HCT116 (cell line): ENCODE measurements at regions not wholly inside any gene's neighbourhood (a gene's known extent, or its start where the extent isn't known, plus 50 kb on each side); places are given as distances from the start of the nearest gene placed in this dataset.

Experiments used
- ATAC-seq: fragments of 200-7000 bp; cut with Tn5 transposase; 2 replicates; pipeline ENCODE4 v1.9.1; 2020; ENCODE audit warnings: mild to moderate bottlenecking, moderate library complexity
- BruUV-seq: library from RNA; stranded (reverse); fragments of 400-500 nt; replicated peaks from 2 replicates; lab custom pipeline; 2021; lab: Mats Ljungman, UMichigan
- CTCF ChIA-PET: fragments of 300-600 bp; sonication (Branson Sonifier 250); formaldehyde crosslinking; loops from one replicate; lab custom pipeline; 2021; ENCODE audit warnings: antibody characterized with exemption; lab: Charles Lee
- POLR2A ChIA-PET: fragments of 300-600, 350-600 bp; sonication (Branson Sonifier 250); formaldehyde crosslinking; loops from one replicate; lab custom pipeline; 2021; ENCODE audit warnings: antibody characterized with exemption; lab: Charles Lee
- RAD21 ChIA-PET, 2 experiments: fragments of 300-600 bp; sonication (Branson Sonifier 250); formaldehyde crosslinking; loops; one replicate each; lab custom pipeline; 2023; ENCODE audit warnings: low total read pairs in 2 of 2; ENCODE audit not compliant: uncharacterized antibody in 2 of 2, unreplicated experiment in 2 of 2, low non-redundant PET in 1 of 2; lab: Charles Lee
- DNase-seq: peaks from one replicate; pipeline ENCODE4 v3.0.0-alpha.2; 2010; ENCODE audit warnings: low read depth, low spot score
- H2AFZ ChIP-seq: fragments of 200-600 bp; shearing (Covaris generic), sonication (generic); 2 replicates; pipeline ENCODE4 v1.6.1; 2017; ENCODE audit warnings: low read depth, mixed run types, mixed read lengths, antibody characterized with exemption, low read length; ENCODE audit not compliant: poor library complexity, severe bottlenecking
- H3K27ac ChIP-seq: 2 replicates; pipeline ENCODE4 v1.5.1; 2012; ENCODE audit warnings: low read depth, low read length
- H3K27me3 ChIP-seq: fragments of 200-600 bp; sonication (generic); 2 replicates; pipeline ENCODE4 v1.6.1; 2016; ENCODE audit warnings: mixed run types, low read length, mixed read lengths; ENCODE audit not compliant: insufficient read depth
- H3K36me3 ChIP-seq, 2 experiments: fragments of 200-500 bp in 1 of 2; fragments of 200-600 bp in 1 of 2; sonication (Bioruptor generic) in 1 of 2; sonication (generic) in 1 of 2; 2 replicates each; pipeline versions ENCODE4 v1.5.1 to v1.6.1; 2014 to 2016; ENCODE audit warnings: low read length in 2 of 2, inconsistent platforms in 1 of 2, mixed read lengths in 1 of 2, mixed run types in 1 of 2; ENCODE audit not compliant: insufficient read depth in 2 of 2, control insufficient read depth in 1 of 2
- H3K4me1 ChIP-seq, 2 experiments: fragments of 200-600 bp in 1 of 2; sonication (generic) in 1 of 2; 2 replicates each; pipeline versions ENCODE4 v1.5.1 to v1.6.1; 2012 to 2017; ENCODE audit warnings: low read length in 2 of 2, inconsistent platforms in 1 of 2, mild to moderate bottlenecking in 1 of 2, mixed read lengths in 1 of 2, mixed run types in 1 of 2, moderate library complexity in 1 of 2; ENCODE audit not compliant: insufficient read depth in 2 of 2, control insufficient read depth in 1 of 2
- H3K4me2 ChIP-seq: fragments of 200-600 bp; sonication (generic); 2 replicates; pipeline ENCODE4 v1.6.1; 2017; ENCODE audit warnings: mixed run types, low read length, mixed read lengths
- H3K4me3 ChIP-seq, 2 experiments: fragments of 200-600 bp in 1 of 2; sonication (generic) in 1 of 2; replicated peaks in 1 of 2; 2 replicates each; pipeline ENCODE4 v1.5.1; 2011 to 2016; ENCODE audit warnings: low read length in 2 of 2, control low read depth in 1 of 2, low read depth in 1 of 2, mild to moderate bottlenecking in 1 of 2, mixed read lengths in 1 of 2, mixed run types in 1 of 2
- H3K79me2 ChIP-seq: fragments of 200-600 bp; sonication (generic); 2 replicates; pipeline ENCODE4 v1.6.1; 2017; ENCODE audit warnings: mild to moderate bottlenecking, mixed run types, low read length, moderate library complexity, mixed read lengths; ENCODE audit not compliant: insufficient read depth
- H3K9ac ChIP-seq: fragments of 200-600 bp; sonication (generic); 2 replicates; pipeline ENCODE4 v1.6.1; 2016; ENCODE audit warnings: low read length, mixed read lengths
- H3K9me2 ChIP-seq: fragments of 200-600 bp; sonication (generic), shearing (Covaris generic); 2 replicates; pipeline ENCODE4 v1.6.1; 2017; ENCODE audit warnings: mixed run types, mild to moderate bottlenecking, moderate library complexity; ENCODE audit not compliant: insufficient read depth
- H3K9me3 ChIP-seq, 2 experiments: fragments of 200-500 bp in 1 of 2; fragments of 200-600 bp in 1 of 2; sonication (Bioruptor generic) in 1 of 2; sonication (generic) in 1 of 2; 2 replicates each; pipeline ENCODE4 v1.6.1; 2014 to 2017; ENCODE audit warnings: low read length in 2 of 2, mixed read lengths in 2 of 2, inconsistent platforms in 1 of 2, low read depth in 1 of 2, mild to moderate bottlenecking in 1 of 2, mixed run types in 1 of 2, moderate library complexity in 1 of 2; ENCODE audit not compliant: control insufficient read depth in 1 of 2, insufficient read depth in 1 of 2
- H4K20me1 ChIP-seq: fragments of 200-600 bp; sonication (generic), shearing (Covaris generic); 2 replicates; pipeline ENCODE4 v1.6.1; 2017; ENCODE audit warnings: mixed run types, mild to moderate bottlenecking, moderate library complexity; ENCODE audit not compliant: insufficient read depth
- CBX3 ChIP-seq: IDR thresholded peaks from 2 replicates; pipeline ENCODE4 v1.6.1; 2012; ENCODE audit warnings: low read depth
- CEBPB ChIP-seq: IDR thresholded peaks from 2 replicates; pipeline ENCODE4 v1.6.1; 2012; ENCODE audit warnings: low read depth
- ELF1 ChIP-seq: IDR thresholded peaks from 2 replicates; pipeline ENCODE4 v1.6.1; 2012; ENCODE audit warnings: low read depth, borderline replicate concordance
- EZH2 ChIP-seq: fragments of 200-600 bp; sonication (generic); IDR thresholded peaks from 2 replicates; pipeline ENCODE4 v1.6.1; 2017; ENCODE audit warnings: antibody characterized with exemption, mixed run types
- FOSL1 ChIP-seq: IDR thresholded peaks from 2 replicates; pipeline ENCODE4 v1.6.1; 2012; ENCODE audit warnings: low read depth
- JUND ChIP-seq: IDR thresholded peaks from 2 replicates; pipeline ENCODE4 v1.6.1; 2012
- POLR2A ChIP-seq: IDR thresholded peaks from 2 replicates; pipeline ENCODE4 v1.7.0; 2011; ENCODE audit warnings: borderline replicate concordance; ENCODE audit not compliant: insufficient read depth, insufficient read length; ENCODE audit errors: extremely low read depth
- POLR2AphosphoS5 ChIP-seq: IDR thresholded peaks from 2 replicates; pipeline ENCODE4 v1.6.1; 2011; ENCODE audit warnings: mild to moderate bottlenecking, low read depth, low read length, moderate library complexity
- SIN3A ChIP-seq: IDR thresholded peaks from 2 replicates; pipeline ENCODE4 v1.6.1; 2012; ENCODE audit warnings: low read depth
- SP1 ChIP-seq: IDR thresholded peaks from 2 replicates; pipeline ENCODE4 v1.6.1; 2012; ENCODE audit warnings: low read depth
- SRF ChIP-seq: IDR thresholded peaks from 2 replicates; pipeline ENCODE4 v1.6.1; 2012; ENCODE audit warnings: low read depth
- YY1 ChIP-seq: IDR thresholded peaks from 2 replicates; pipeline ENCODE4 v1.6.1; 2011; ENCODE audit warnings: low read length, low read depth, moderate library complexity, mild to moderate bottlenecking; ENCODE audit not compliant: insufficient replicate concordance; ENCODE audit errors: extremely low read depth
- ZFX ChIP-seq: fragments of 450-650 bp; IDR thresholded peaks from 2 replicates; pipeline ENCODE4 v1.6.1; 2017
- ZNF274 ChIP-seq: fragments of 200-500 bp; sonication (Bioruptor generic); IDR thresholded peaks from 2 replicates; pipeline ENCODE4 v1.6.1; 2014; ENCODE audit warnings: mild to moderate bottlenecking, low read depth, low read length, inconsistent platforms
- intact Hi-C: fragments of 100-400 bp; cut with micrococcal nuclease; formaldehyde crosslinking; loops from 2 replicates; pipeline ENCODE4 v1.10.0; 2022
- TF ChIP-seq, protein P1 (sequence below): IDR thresholded peaks from 2 replicates; pipeline ENCODE4 v1.6.1; 2012
- TF ChIP-seq, protein P2 (sequence below), 3 experiments: fragments of 200-600 bp in 1 of 3; sonication (generic) in 1 of 3; IDR thresholded peaks in 2 of 3; conservative IDR thresholded peaks in 1 of 3; 2 replicates each; pipeline ENCODE4 v1.5.1; 2012 to 2017; ENCODE audit warnings: low read depth in 2 of 3, low read length in 2 of 3, antibody characterized with exemption in 1 of 3, borderline replicate concordance in 1 of 3, control low read depth in 1 of 3, mild to moderate bottlenecking in 1 of 3, mixed read lengths in 1 of 3, mixed run types in 1 of 3, moderate library complexity in 1 of 3; ENCODE audit not compliant: insufficient read depth in 1 of 3

DNA sequence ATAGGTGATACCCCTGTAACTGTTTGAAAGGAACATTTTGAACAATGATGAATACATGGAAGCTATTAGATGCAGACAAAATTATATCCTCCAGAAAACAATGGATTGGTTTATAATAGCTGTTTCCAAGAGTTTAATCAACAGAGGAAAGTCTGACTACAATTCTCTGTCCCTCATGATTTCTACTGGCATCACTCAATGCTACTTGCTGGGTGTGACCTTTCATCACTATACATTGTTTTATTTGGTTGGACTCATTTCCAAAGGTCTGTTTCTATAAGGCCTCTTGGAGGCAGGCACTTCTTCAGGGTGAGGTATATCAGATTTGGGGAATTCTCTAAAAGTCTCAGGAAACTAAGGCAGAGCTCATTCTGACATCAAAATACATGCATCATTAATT, 636.1 kb upstream of the SLC8A1 start:
- TF ChIP-seq JUND (no peak), SRF (no peak), CEBPB (no peak), ZNF274 (no peak), YY1 (no peak), FOSL1 (no peak), EZH2 (no peak), CBX3 (no peak)
- RAD21 ChIA-PET = no interaction called here
- intact Hi-C loops = no loop called here

DNA sequence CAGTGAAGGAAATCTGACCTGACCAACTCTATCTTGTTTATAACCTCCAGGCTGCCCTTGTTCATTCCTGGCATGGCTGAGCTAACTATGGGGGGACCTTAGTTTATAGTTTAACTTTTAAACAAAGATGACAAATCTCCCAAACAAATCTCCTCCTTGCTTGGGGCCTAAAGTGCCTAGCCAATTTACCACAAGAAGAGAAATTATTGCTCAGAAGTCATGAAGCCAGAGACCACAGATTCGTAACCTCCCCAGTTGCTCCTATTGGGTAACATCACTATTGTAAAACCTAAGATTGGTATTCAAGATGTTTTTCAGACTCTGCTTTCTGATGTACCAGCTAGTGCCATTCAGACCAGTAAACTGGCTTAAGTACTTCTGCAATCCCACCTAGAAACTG, 649.4 kb upstream of the SLC8A1 start:
- Histone ChIP-seq H4K20me1 (no peaks in the 10 kb centered on the region), H3K4me1 (no peaks in the 10 kb centered on the region), H3K9me2 (no peaks in the 10 kb centered on the region), H3K27me3 (no peaks in the 10 kb centered on the region), H3K36me3 (no peaks in the 10 kb centered on the region), H3K9ac (no peak overlapping the region), H2AFZ (no peak overlapping the region), H3K4me2 (no peak overlapping the region), H3K79me2 (no peaks in the 10 kb centered on the region), H3K4me3 (no peak overlapping the region), H3K9me3 (peaks cover 0 to 3% of the 10 kb centered on the region in 2 experiments; a peak in 1 of 4 replicates), H3K27ac (no peak overlapping the region)
- POLR2A ChIA-PET = no interaction called here
- intact Hi-C loops = no loop called here
- BruUV-seq = no TSS peak
- RAD21 ChIA-PET = no interaction called here
- TF ChIP-seq, protein P1, sequence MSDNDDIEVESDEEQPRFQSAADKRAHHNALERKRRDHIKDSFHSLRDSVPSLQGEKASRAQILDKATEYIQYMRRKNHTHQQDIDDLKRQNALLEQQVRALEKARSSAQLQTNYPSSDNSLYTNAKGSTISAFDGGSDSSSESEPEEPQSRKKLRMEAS = no peak
- no peak for TF ChIP-seq SIN3A
- TF ChIP-seq SP1 = no peak
- TF ChIP-seq ZFX = no peak
- TF ChIP-seq, protein P2, sequence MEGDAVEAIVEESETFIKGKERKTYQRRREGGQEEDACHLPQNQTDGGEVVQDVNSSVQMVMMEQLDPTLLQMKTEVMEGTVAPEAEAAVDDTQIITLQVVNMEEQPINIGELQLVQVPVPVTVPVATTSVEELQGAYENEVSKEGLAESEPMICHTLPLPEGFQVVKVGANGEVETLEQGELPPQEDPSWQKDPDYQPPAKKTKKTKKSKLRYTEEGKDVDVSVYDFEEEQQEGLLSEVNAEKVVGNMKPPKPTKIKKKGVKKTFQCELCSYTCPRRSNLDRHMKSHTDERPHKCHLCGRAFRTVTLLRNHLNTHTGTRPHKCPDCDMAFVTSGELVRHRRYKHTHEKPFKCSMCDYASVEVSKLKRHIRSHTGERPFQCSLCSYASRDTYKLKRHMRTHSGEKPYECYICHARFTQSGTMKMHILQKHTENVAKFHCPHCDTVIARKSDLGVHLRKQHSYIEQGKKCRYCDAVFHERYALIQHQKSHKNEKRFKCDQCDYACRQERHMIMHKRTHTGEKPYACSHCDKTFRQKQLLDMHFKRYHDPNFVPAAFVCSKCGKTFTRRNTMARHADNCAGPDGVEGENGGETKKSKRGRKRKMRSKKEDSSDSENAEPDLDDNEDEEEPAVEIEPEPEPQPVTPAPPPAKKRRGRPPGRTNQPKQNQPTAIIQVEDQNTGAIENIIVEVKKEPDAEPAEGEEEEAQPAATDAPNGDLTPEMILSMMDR (IDR thresholded peaks at IDR 0.05 in 2 of 3, conservative IDR thresholded peaks at IDR 0.05 in 1 of 3; ENCODE audit: borderline replicate concordance in 1 of 3, insufficient read depth in 1 of 3, low read depth in 2 of 3, low read length in 2 of 3) = no peak
- TF ChIP-seq JUND = no peak
- no peak for TF ChIP-seq POLR2AphosphoS5
- no peak for TF ChIP-seq ZNF274
- no peak for TF ChIP-seq ELF1
- no peak for TF ChIP-seq YY1
- no peak for TF ChIP-seq POLR2A
- CTCF ChIA-PET = no interaction called here
- DNase-seq (no peak), ATAC-seq (no peak)

More for the DNA sequence above, 636.1 kb upstream of the SLC8A1 start:
- H3K4me3 ChIP-seq = no peak overlapping the region
- no peaks in the 10 kb centered on the region for H3K27me3 ChIP-seq
- ChIA-PET CTCF (no interaction called here), POLR2A (no interaction called here)
- H3K4me2 ChIP-seq = no peak overlapping the region
- H3K9me3 ChIP-seq = no peaks in the 10 kb centered on the region; a peak in 1 of 4 replicates
- no peaks in the 10 kb centered on the region for H3K4me1 ChIP-seq
- no peaks in the 10 kb centered on the region for H3K36me3 ChIP-seq
- H3K27ac ChIP-seq = no peak overlapping the region
- ATAC-seq (no peak), DNase-seq (no peak)
- no TSS peak for BruUV-seq
- H4K20me1 ChIP-seq = no peaks in the 10 kb centered on the region
- no peaks in the 10 kb centered on the region for H3K79me2 ChIP-seq
- no peaks in the 10 kb centered on the region for H3K9me2 ChIP-seq
- no peak overlapping the region for H3K9ac ChIP-seq
- H2AFZ ChIP-seq = no peak overlapping the region
